GM23338 (cell line): ENCODE measurements at regions not wholly inside any gene's neighbourhood (a gene's known extent, or its start where the extent isn't known, plus 50 kb on each side); places are given as distances from the start of the nearest gene placed in this dataset.

Source experiments
- CTCF ChIP-seq, 2 experiments: fragments of 200-600 bp in 1 of 2; sonication (generic) in 1 of 2; conservative IDR thresholded peaks; 2 replicates each; pipeline versions ENCODE4 v1.5.1 to v1.6.1; 2016 to 2017; ENCODE audit warnings: antibody characterized with exemption in 2 of 2, low read depth in 2 of 2, mild to moderate bottlenecking in 2 of 2, moderate library complexity in 1 of 2
- ETS1 ChIP-seq: IDR thresholded peaks from 2 replicates; pipeline ENCODE4 v1.6.1; 2016; ENCODE audit warnings: antibody characterized with exemption
- EZH2 ChIP-seq: fragments of 200-600 bp; sonication (generic); IDR thresholded peaks from one replicate; pipeline ENCODE4 v1.8.0; 2017; ENCODE audit warnings: antibody characterized with exemption, mild to moderate bottlenecking, low read depth; ENCODE audit not compliant: unreplicated experiment
- EZH2phosphoT487 ChIP-seq: fragments of 200-600 bp; sonication (generic); IDR thresholded peaks from one replicate; pipeline ENCODE4 v1.8.1; 2018; ENCODE audit warnings: antibody characterized with exemption; ENCODE audit not compliant: unreplicated experiment
- JUNB ChIP-seq: IDR thresholded peaks from one replicate; pipeline ENCODE4 v1.6.1; 2016; ENCODE audit warnings: antibody characterized with exemption; ENCODE audit not compliant: unreplicated experiment
- NANOG ChIP-seq: IDR thresholded peaks from 2 replicates; pipeline ENCODE4 v1.6.1; 2016; ENCODE audit warnings: antibody characterized with exemption, borderline replicate concordance
- POLR2AphosphoS5 ChIP-seq: IDR thresholded peaks from 2 replicates; pipeline ENCODE4 v1.6.1; 2016; ENCODE audit warnings: antibody characterized with exemption, low read depth
- REST ChIP-seq: IDR thresholded peaks from one replicate; pipeline ENCODE4 v1.6.1; 2018; ENCODE audit warnings: antibody characterized with exemption; ENCODE audit not compliant: unreplicated experiment
- STAT1 ChIP-seq: IDR thresholded peaks from one replicate; pipeline ENCODE4 v1.6.1; 2016; ENCODE audit warnings: antibody characterized with exemption; ENCODE audit not compliant: unreplicated experiment
- ZNF331 ChIP-seq: fragments of 250-450 bp; sonication (Bioruptor Pico); IDR thresholded peaks from 2 replicates; pipeline ENCODE4 v1.5.0; 2020; ENCODE audit warnings: low read depth, mild to moderate bottlenecking, moderate library complexity

GRCh38 chr17:69788957-69789356 is 286.1 kb upstream of the KCNJ16 start:
- TF ChIP-seq CTCF (conservative IDR thresholded peaks at IDR 0.05; ENCODE audit: low read depth in 2 of 2) (no peak), POLR2AphosphoS5 (no peak), EZH2 (no peak), ETS1 (no peak), ZNF331 (CRISPR knock-in tag) (no peak), REST (no peak), NANOG (no peak), STAT1 (no peak), EZH2phosphoT487 (no peak), JUNB (no peak)
